Choroid plexus epithelial cell (primary cell): ENCODE measurements at regions not wholly inside any gene's neighbourhood (a gene's known extent, or its start where the extent isn't known, plus 50 kb on each side); places are given as distances from the start of the nearest gene placed in this dataset.

Source experiments
- DNase-seq: peaks from one replicate; pipeline ENCODE4 v3.0.0-alpha.2; 2010; ENCODE audit warnings: low read depth
- H3K4me3 ChIP-seq: 2 replicates; pipeline ENCODE4 v1.5.1; 2011; ENCODE audit warnings: low read depth, mild to moderate bottlenecking, control low read depth, low read length, moderate library complexity
- CTCF ChIP-seq: conservative IDR thresholded peaks from 2 replicates; pipeline ENCODE4 v1.5.1; 2011; ENCODE audit warnings: low read depth, mild to moderate bottlenecking, control low read depth, inconsistent platforms, low read length, moderate library complexity

- H3K4me3 ChIP-seq: no peak overlapping the region
- no peak for DNase-seq
- no peak for TF ChIP-seq CTCF
Observed at GRCh38 chr6:16840725-16841124, 79.5 kb upstream of the ATXN1 start.

GRCh38 chr6:16840291-16840690 is 79.0 kb upstream of the ATXN1 start:
- TF ChIP-seq CTCF: no peak
- H3K4me3 ChIP-seq: no peak overlapping the region
- no peak for DNase-seq

DNA sequence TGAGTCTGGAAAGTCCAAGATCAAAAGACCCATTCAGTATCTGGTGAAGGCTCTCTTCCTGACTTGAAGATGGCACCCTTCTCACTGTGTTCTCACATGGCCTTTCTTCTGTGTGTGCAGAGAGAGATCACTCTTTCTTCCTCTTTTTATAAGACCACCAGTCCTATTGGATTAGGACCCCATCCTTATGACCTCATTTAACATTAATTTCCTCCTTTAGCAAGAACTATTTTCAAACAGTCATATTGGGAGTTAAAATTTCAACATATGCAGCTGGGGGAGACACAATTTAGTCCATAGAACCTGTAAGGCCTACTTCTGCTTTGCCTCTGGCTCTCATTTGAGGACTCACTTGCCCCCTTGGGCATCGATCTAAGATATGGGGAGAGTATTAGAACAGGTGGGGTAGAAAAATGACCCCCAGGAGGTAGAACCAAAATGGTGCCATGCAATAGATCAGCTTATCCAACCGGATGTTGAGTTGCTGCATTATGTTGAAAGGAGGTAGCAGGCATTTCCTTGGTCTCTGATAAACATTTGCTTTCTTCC is 78.4 kb upstream of the ATXN1 start:
- H3K4me3 ChIP-seq: no peak overlapping the region
- DNase-seq: no peak
- TF ChIP-seq CTCF: no peak

- H3K4me3 ChIP-seq: no peak overlapping the region
- no peak for DNase-seq
- TF ChIP-seq CTCF: no peak
Observed at GRCh38 chr6:16837217-16837972, 76.1 kb upstream of the ATXN1 start.

GRCh38 chr6:16836144-16836981 is 75.1 kb upstream of the ATXN1 start:
- DNase-seq: peak; percentile 42
- peak overlapping the region; percentile 37 for H3K4me3 ChIP-seq
- TF ChIP-seq CTCF: no peak

- no peak for DNase-seq
- no peak for TF ChIP-seq CTCF
- H3K4me3 ChIP-seq: no peak overlapping the region
Observed at GRCh38 chr6:16834242-16834641, 73.0 kb upstream of the ATXN1 start.

GRCh38 chr6:16832721-16833120 is 71.5 kb upstream of the ATXN1 start:
- no peak for DNase-seq
- TF ChIP-seq CTCF: no peak
- H3K4me3 ChIP-seq: no peak overlapping the region
